Keratinocyte (primary cell): ENCODE measurements at regions not wholly inside any gene's neighbourhood (a gene's known extent, or its start where the extent isn't known, plus 50 kb on each side); places are given as distances from the start of the nearest gene placed in this dataset.

Experiments used
- DNase-seq: peaks from one replicate; pipeline ENCODE4 v3.0.0-alpha.2; 2011; ENCODE audit warnings: low read depth, missing footprints, low spot score
- FAIRE-seq: peaks from 2 replicates; lab custom pipeline; 2011; peaks lifted over from hg19 to GRCh38; lab: Jason Lieb, UNC
- H2AFZ ChIP-seq: 2 replicates; pipeline ENCODE4 v1.6.0; 2012; ENCODE audit warnings: low read length, control low read depth, inconsistent platforms; ENCODE audit not compliant: control insufficient read depth
- H3K27ac ChIP-seq: 2 replicates; pipeline ENCODE4 v1.5.1; 2011; ENCODE audit warnings: low read length; ENCODE audit not compliant: control insufficient read depth, insufficient read depth
- H3K27me3 ChIP-seq: 3 replicates; pipeline ENCODE4 v1.6.0; 2011; ENCODE audit warnings: low read length; ENCODE audit not compliant: control insufficient read depth, insufficient read depth; ENCODE audit errors: extremely low read depth
- H3K36me3 ChIP-seq, 2 experiments: 2 replicates in 1 of 2; 3 replicates in 1 of 2; pipeline ENCODE4 v1.5.1; 2011; ENCODE audit warnings: low read length in 2 of 2, mild to moderate bottlenecking in 1 of 2; ENCODE audit not compliant: control insufficient read depth in 2 of 2, insufficient read depth in 2 of 2; ENCODE audit errors: extremely low read depth in 1 of 2
- H3K4me1 ChIP-seq: 3 replicates; pipeline ENCODE4 v1.5.1; 2011; ENCODE audit warnings: low read length; ENCODE audit not compliant: control insufficient read depth, insufficient read depth; ENCODE audit errors: extremely low read depth
- H3K4me2 ChIP-seq: 3 replicates; pipeline ENCODE4 v1.6.0; 2011; ENCODE audit warnings: low read depth, low read length; ENCODE audit not compliant: control insufficient read depth, insufficient read depth; ENCODE audit errors: extremely low read depth
- H3K4me3 ChIP-seq, 3 experiments: fragments of 200-600 bp in 1 of 3; sonication (generic) in 1 of 3; 2 replicates in 2 of 3; 3 replicates in 1 of 3; pipeline ENCODE4 v1.5.1; 2011 to 2016; ENCODE audit warnings: low read length in 3 of 3, mild to moderate bottlenecking in 3 of 3, control low read depth in 2 of 3, inconsistent platforms in 1 of 3, low read depth in 1 of 3, mixed read lengths in 1 of 3, mixed run types in 1 of 3, moderate library complexity in 1 of 3; ENCODE audit not compliant: control insufficient read depth in 2 of 3, insufficient read depth in 2 of 3; ENCODE audit errors: extremely low read depth in 1 of 3
- H3K79me2 ChIP-seq: 2 replicates; pipeline ENCODE4 v1.6.0; 2012; ENCODE audit warnings: low read length; ENCODE audit not compliant: control insufficient read depth, insufficient read depth
- H3K9ac ChIP-seq: 3 replicates; pipeline ENCODE4 v1.6.0; 2011; ENCODE audit warnings: low read length; ENCODE audit not compliant: control insufficient read depth, insufficient read depth; ENCODE audit errors: extremely low read depth
- H3K9me1 ChIP-seq: 3 replicates; pipeline ENCODE4 v1.6.0; 2011; ENCODE audit warnings: low read length; ENCODE audit not compliant: control insufficient read depth, insufficient read depth; ENCODE audit errors: extremely low read depth
- H3K9me3 ChIP-seq: 2 replicates; pipeline ENCODE4 v1.5.1; 2012; ENCODE audit warnings: low read depth, low read length; ENCODE audit not compliant: control insufficient read depth
- H4K20me1 ChIP-seq: 3 replicates; pipeline ENCODE4 v1.6.0; 2011; ENCODE audit warnings: low read length; ENCODE audit not compliant: control insufficient read depth, insufficient read depth; ENCODE audit errors: extremely low read depth
- EZH2 ChIP-seq: IDR thresholded peaks from one replicate; pipeline ENCODE4 v1.6.1; 2012; ENCODE audit warnings: inconsistent platforms, mild to moderate bottlenecking, low read length, moderate library complexity
- dilution Hi-C: fragments of 300-500 bp; cut with MboI; formaldehyde crosslinking; loops from one replicate; pipeline ENCODE4 v1.7.0; 2020; ENCODE audit warnings: low sequenced_read_pairs; ENCODE audit not compliant: extremely low pct_ligation_motif_present
- TF ChIP-seq, protein P1 (sequence below), 3 experiments: IDR thresholded peaks in 1 of 3; conservative IDR thresholded peaks in 1 of 3; optimal IDR thresholded peaks in 1 of 3; 2 replicates in 2 of 3; 3 replicates in 1 of 3; pipeline versions ENCODE3 to v1.5.1; 2011; ENCODE audit warnings: low read length in 3 of 3, mild to moderate bottlenecking in 3 of 3, moderate library complexity in 2 of 3, control low read depth in 1 of 3, inconsistent platforms in 1 of 3; ENCODE audit not compliant: insufficient read depth in 2 of 3; ENCODE audit errors: extremely low read depth in 1 of 3

DNA sequence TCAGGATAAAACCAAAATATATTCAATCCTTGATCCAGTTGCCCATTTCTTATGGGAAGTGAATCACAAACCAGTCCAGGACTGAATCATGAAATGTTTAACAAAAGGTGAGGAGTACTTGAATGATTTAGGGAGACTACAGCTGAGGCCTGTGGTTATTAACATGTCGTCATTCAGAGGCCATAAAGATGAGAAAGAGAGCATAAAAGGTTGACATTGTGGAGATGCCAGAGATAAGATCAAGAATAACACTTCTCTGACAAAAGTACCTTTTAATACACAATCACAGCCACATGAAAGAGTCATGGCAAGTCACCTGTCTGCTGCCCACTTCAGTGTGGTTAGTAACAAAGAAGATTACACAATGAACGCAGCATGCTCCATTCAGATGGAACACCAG, 1195.7 kb upstream of the SORCS1 start:
- dilution Hi-C loops = no loop called here
- no peak for TF ChIP-seq EZH2
- TF ChIP-seq, protein P1, sequence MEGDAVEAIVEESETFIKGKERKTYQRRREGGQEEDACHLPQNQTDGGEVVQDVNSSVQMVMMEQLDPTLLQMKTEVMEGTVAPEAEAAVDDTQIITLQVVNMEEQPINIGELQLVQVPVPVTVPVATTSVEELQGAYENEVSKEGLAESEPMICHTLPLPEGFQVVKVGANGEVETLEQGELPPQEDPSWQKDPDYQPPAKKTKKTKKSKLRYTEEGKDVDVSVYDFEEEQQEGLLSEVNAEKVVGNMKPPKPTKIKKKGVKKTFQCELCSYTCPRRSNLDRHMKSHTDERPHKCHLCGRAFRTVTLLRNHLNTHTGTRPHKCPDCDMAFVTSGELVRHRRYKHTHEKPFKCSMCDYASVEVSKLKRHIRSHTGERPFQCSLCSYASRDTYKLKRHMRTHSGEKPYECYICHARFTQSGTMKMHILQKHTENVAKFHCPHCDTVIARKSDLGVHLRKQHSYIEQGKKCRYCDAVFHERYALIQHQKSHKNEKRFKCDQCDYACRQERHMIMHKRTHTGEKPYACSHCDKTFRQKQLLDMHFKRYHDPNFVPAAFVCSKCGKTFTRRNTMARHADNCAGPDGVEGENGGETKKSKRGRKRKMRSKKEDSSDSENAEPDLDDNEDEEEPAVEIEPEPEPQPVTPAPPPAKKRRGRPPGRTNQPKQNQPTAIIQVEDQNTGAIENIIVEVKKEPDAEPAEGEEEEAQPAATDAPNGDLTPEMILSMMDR (optimal IDR thresholded peaks at IDR 0.05 in 1 of 3, IDR thresholded peaks at IDR 0.05 in 1 of 3, conservative IDR thresholded peaks at IDR 0.05 in 1 of 3; ENCODE audit: extremely low read depth in 1 of 3, insufficient read depth in 2 of 3, low read length in 3 of 3) = no peak
- Histone ChIP-seq H3K9me3 (no peaks in the 10 kb centered on the region), H3K4me3 (no peak overlapping the region), H4K20me1 (no peaks in the 10 kb centered on the region), H3K27me3 (no peaks in the 10 kb centered on the region), H3K79me2 (no peaks in the 10 kb centered on the region), H3K4me1 (no peaks in the 10 kb centered on the region), H2AFZ (no peak overlapping the region), H3K9ac (no peak overlapping the region), H3K36me3 (no peaks in the 10 kb centered on the region), H3K9me1 (no peaks in the 10 kb centered on the region), H3K27ac (no peak overlapping the region), H3K4me2 (no peak overlapping the region)
- FAIRE-seq (no peak), DNase-seq (no peak)

DNA sequence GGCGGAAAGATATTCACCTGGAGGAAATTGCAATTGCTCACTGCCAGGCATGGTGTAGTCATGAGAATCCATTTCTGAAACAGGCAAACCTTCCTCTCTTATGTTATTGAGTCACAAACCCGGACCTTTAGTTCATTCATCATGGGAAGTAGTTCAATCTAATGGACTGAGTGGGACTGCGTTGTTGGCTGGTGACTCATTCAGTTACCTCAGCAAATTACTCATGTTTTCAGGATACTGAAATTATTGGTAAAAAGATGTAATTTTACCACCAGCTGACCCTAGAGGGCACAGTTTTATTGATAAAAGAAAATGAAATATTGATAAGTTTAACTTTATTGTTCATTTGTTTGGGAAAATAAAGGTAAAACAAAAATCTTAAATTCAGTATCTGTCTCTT, 1194.4 kb upstream of the SORCS1 start:
- peak overlapping the region; percentile 19 for H2AFZ ChIP-seq
- no peaks in the 10 kb centered on the region for H3K4me1 ChIP-seq
- H3K27ac ChIP-seq = no peak overlapping the region
- no peaks in the 10 kb centered on the region for H3K9me1 ChIP-seq
- no peak overlapping the region for H3K4me3 ChIP-seq
- no peaks in the 10 kb centered on the region for H3K79me2 ChIP-seq
- dilution Hi-C loops = no loop called here
- no peaks in the 10 kb centered on the region for H3K9me3 ChIP-seq
- no peak overlapping the region for H3K9ac ChIP-seq
- FAIRE-seq (peak; percentile 13), DNase-seq (no peak)
- H3K27me3 ChIP-seq = no peaks in the 10 kb centered on the region
- no peak overlapping the region for H3K4me2 ChIP-seq
- H3K36me3 ChIP-seq = no peaks in the 10 kb centered on the region
- no peaks in the 10 kb centered on the region for H4K20me1 ChIP-seq
- TF ChIP-seq EZH2 = no peak
- TF ChIP-seq, protein P1 (optimal IDR thresholded peaks at IDR 0.05 in 1 of 3, IDR thresholded peaks at IDR 0.05 in 1 of 3, conservative IDR thresholded peaks at IDR 0.05 in 1 of 3; ENCODE audit: extremely low read depth in 1 of 3, insufficient read depth in 2 of 3, low read length in 3 of 3) = no peak
